LNCAP (cell line): ENCODE measurements at regions not wholly inside any gene's neighbourhood (a gene's known extent, or its start where the extent isn't known, plus 50 kb on each side); places are given as distances from the start of the nearest gene placed in this dataset.

Experiments used
- CTCF ChIP-seq: fragments of 450-650 bp; IDR thresholded peaks from 2 replicates; pipeline ENCODE4 v1.5.1; 2017; ENCODE audit warnings: mild to moderate bottlenecking

GRCh38 chr2:2422621-2423020 is 91.5 kb upstream of the MYT1L start:
- no peak for TF ChIP-seq CTCF

DNA sequence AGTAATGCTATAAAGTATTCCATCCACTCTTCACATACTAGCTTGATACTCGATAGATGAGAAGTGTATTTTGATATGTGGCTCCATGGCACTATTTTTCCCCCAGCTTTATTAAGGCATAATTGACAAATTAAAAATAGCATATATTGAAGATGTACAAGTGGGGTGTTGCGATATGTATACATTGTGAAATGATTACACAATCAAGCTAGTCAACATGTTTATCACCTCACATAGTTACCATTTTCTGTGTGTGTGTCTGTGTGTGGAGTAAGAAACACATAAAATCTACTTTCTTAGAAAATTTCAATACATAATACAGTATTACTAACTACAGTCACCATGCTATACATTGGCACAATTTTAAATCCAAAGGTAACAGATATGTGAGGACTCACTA is 82.5 kb upstream of the MYT1L start:
- no peak for TF ChIP-seq CTCF

DNA sequence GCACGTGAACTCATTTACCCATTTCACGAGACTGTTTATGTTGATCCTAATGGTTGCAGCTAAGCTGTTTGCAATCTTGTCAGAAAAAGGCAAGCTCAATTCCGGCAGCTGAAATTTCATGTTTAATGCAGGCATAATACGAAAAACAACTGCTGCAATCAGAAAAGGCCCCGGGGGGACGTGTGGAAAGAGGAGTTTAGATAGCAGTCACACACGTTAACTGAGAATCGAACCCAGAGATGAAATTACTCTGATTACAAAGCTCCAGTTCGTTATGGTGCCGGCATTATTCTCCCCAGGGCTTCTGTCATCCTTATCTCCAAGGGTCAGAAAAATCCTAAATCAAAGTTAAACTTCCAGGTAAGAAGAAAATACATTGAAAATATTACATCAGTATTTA is 79.9 kb upstream of the MYT1L start:
- TF ChIP-seq CTCF, result no peak

- no peak for TF ChIP-seq CTCF
Measured at GRCh38 chr2:2409481-2409880, 78.4 kb upstream of the MYT1L start.

DNA sequence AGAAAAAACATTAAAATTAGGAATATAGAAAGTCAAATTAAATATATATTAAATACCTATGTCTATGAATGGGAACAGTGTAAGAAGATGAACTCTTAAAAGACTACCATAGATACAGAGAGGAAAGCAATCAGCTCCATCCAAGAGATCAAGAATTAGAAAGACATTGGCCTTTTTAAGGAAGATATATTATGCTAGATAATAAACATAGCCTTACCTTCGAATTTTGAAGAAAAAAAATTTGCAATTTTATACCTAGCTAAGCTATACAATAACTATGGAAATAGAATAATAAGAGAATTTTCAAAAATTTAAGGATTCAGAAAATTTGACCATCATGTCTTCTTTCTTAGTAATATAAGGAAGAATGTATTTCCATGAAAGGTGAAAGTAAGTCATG is 74.7 kb upstream of the MYT1L start:
- no peak for TF ChIP-seq CTCF

GRCh38 chr2:2400286-2401038 is 69.4 kb upstream of the MYT1L start:
- no peak for TF ChIP-seq CTCF

DNA sequence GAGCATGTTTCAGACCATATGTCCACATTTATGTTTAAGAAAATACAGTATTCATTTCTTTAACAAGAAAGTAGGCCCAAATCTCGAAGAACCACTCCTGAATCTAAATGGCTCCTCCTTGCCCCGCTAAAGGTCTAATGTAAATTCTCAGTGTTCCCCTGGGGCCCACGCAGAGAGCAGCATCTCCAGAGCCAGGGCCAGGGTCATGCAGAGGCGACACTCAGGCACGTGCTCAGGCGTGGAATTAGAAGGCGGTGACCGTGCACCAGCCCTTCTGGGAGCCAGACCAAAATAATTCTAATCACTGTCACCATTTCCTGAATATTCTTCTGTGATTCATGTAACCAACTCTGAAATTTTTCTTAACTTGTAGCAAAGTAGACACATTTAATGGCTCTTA is 68.3 kb upstream of the MYT1L start:
- TF ChIP-seq CTCF, result no peak

DNA sequence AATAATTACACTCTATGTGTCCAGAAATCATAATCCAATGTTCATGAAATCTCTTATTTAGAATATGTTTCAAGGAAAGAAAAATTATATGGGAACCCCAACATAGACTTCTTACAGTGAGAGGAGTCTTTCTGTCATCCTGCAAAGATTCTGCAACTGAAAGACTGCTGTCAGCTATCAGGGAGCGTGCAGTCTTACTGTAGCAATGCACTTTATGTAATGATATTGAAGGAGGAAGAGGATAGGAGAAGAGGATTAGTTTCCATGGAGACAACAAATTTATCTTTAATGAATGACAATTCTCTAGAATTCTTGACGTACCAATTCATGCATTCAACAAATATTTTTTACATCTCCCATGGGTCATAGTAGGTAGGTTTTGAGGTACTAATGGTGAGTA is 61.3 kb upstream of the MYT1L start:
- no peak for TF ChIP-seq CTCF
